Lower leg skin (tissue), 3 donors: ENCODE measurements at regions not wholly inside any gene's neighbourhood (a gene's known extent, or its start where the extent isn't known, plus 50 kb on each side); places are given as distances from the start of the nearest gene placed in this dataset.

Experiments used
- CTCF ChIP-seq, 3 donors: fragments of 450-650 bp; IDR thresholded peaks; one replicate each; pipeline ENCODE4 v1.5.1; 2016; ENCODE audit warnings: antibody characterized with exemption in 3 of 3, mild to moderate bottlenecking in 3 of 3, moderate library complexity in 2 of 3
- POLR2A ChIP-seq, 2 donors: fragments of 450-650 bp; IDR thresholded peaks; one replicate each; pipeline ENCODE4 v1.6.1; 2016 to 2017; ENCODE audit warnings: antibody characterized with exemption in 2 of 2, mild to moderate bottlenecking in 1 of 2, moderate library complexity in 1 of 2

- TF ChIP-seq CTCF (IDR thresholded peaks at IDR 0.05): no peak
- no peak for TF ChIP-seq POLR2A (IDR thresholded peaks at IDR 0.05)
Measured at GRCh38 chr2:35125871-35126270, 1229.7 kb upstream of the CRIM1 start.
